Liver (tissue), 8 donors: ENCODE measurements at regions not wholly inside any gene's neighbourhood (a gene's known extent, or its start where the extent isn't known, plus 50 kb on each side); places are given as distances from the start of the nearest gene placed in this dataset.

Experiments used
- DNase-seq: peaks from one replicate; pipeline ENCODE4 v3.0.0-alpha.2; 2017; ENCODE audit warnings: low spot score
- H3K27ac ChIP-seq, 2 donors: one replicate each; pipeline ENCODE4 v1.7.0; 2013; ENCODE audit warnings: inconsistent platforms in 2 of 2, low read length in 2 of 2, control low read depth in 1 of 2, low read depth in 1 of 2, mild to moderate bottlenecking in 1 of 2
- H3K27me3 ChIP-seq, 4 donors: one replicate each; pipeline versions ENCODE4 v1.6.1 to v1.7.0; 2013; ENCODE audit warnings: low read length in 3 of 4, inconsistent platforms in 1 of 4, mild to moderate bottlenecking in 1 of 4, moderate library complexity in 1 of 4; ENCODE audit not compliant: control insufficient read depth in 4 of 4, insufficient read depth in 4 of 4
- H3K36me3 ChIP-seq, 4 donors: one replicate each; pipeline versions ENCODE4 v1.6.1 to v1.7.0; 2013; ENCODE audit warnings: low read length in 3 of 4, mild to moderate bottlenecking in 3 of 4, low read depth in 1 of 4, moderate library complexity in 1 of 4; ENCODE audit not compliant: control insufficient read depth in 4 of 4, insufficient read depth in 3 of 4
- H3K4me1 ChIP-seq, 4 donors: one replicate each; pipeline versions ENCODE4 v1.6.1 to v1.7.0; 2013; ENCODE audit warnings: low read length in 3 of 4, mild to moderate bottlenecking in 3 of 4, moderate library complexity in 1 of 4; ENCODE audit not compliant: control insufficient read depth in 4 of 4, insufficient read depth in 4 of 4
- H3K4me3 ChIP-seq, 3 donors: one replicate each; pipeline versions ENCODE4 v1.6.1 to v1.7.0; 2013; ENCODE audit warnings: low read length in 3 of 3, control low read depth in 1 of 3, low read depth in 1 of 3, mild to moderate bottlenecking in 1 of 3
- H3K9ac ChIP-seq, 2 donors: one replicate each; pipeline ENCODE4 v1.7.0; 2013; ENCODE audit warnings: low read length in 2 of 2, mild to moderate bottlenecking in 2 of 2, moderate library complexity in 2 of 2, control low read depth in 1 of 2, low read depth in 1 of 2
- H3K9me3 ChIP-seq, 4 donors: one replicate each; pipeline versions ENCODE4 v1.6.1 to v1.7.0; 2013; ENCODE audit warnings: low read length in 3 of 4; ENCODE audit not compliant: control insufficient read depth in 4 of 4
- EGR1 ChIP-seq, 2 donors: IDR thresholded peaks; 2 replicates each; pipeline ENCODE4 v1.6.1; 2016 to 2018; ENCODE audit warnings: antibody characterized with exemption in 2 of 2, low read depth in 2 of 2
- FOXA1 ChIP-seq: IDR thresholded peaks from 2 replicates; pipeline ENCODE4 v1.6.1; 2016; ENCODE audit warnings: antibody characterized with exemption
- FOXA2 ChIP-seq: IDR thresholded peaks from 2 replicates; pipeline ENCODE4 v1.6.1; 2016; ENCODE audit warnings: antibody characterized with exemption
- GABPA ChIP-seq, 2 donors: IDR thresholded peaks in 1 of 2; conservative IDR thresholded peaks in 1 of 2; 2 replicates each; pipeline ENCODE4 v1.6.1; 2016; ENCODE audit warnings: antibody characterized with exemption in 2 of 2, mild to moderate bottlenecking in 1 of 2, moderate library complexity in 1 of 2
- HNF4A ChIP-seq, 2 donors: conservative IDR thresholded peaks; 2 replicates each; pipeline ENCODE4 v1.6.1; 2016; ENCODE audit warnings: antibody characterized with exemption in 2 of 2, mild to moderate bottlenecking in 2 of 2
- HNF4G ChIP-seq: IDR thresholded peaks from 2 replicates; pipeline ENCODE4 v1.6.1; 2016; ENCODE audit warnings: antibody characterized with exemption
- JUND ChIP-seq, 2 donors: IDR thresholded peaks; 2 replicates each; pipeline ENCODE4 v1.6.1; 2016; ENCODE audit warnings: antibody characterized with exemption in 2 of 2
- MAX ChIP-seq: IDR thresholded peaks from 2 replicates; pipeline ENCODE4 v1.6.1; 2016; ENCODE audit warnings: antibody characterized with exemption
- NR2F2 ChIP-seq: IDR thresholded peaks from 2 replicates; pipeline ENCODE4 v1.6.1; 2016; ENCODE audit warnings: antibody characterized with exemption
- SP1 ChIP-seq: IDR thresholded peaks from 2 replicates; pipeline ENCODE4 v1.6.1; 2018; ENCODE audit warnings: antibody characterized with exemption, mild to moderate bottlenecking
- YY1 ChIP-seq: IDR thresholded peaks from 2 replicates; pipeline ENCODE4 v1.6.1; 2016; ENCODE audit warnings: antibody characterized with exemption, mild to moderate bottlenecking
- WGBS: extraction: QIAGEN DNeasy Blood & Tissue Kit; methylation state at CpG from one replicate; pipeline ENCODE4 v1.1.7; 2013; 5-methylcytosine and 5-hydroxymethylcytosine counted together
- TF ChIP-seq, protein P1 (sequence below): IDR thresholded peaks from 2 replicates; pipeline ENCODE4 v1.6.1; 2016; ENCODE audit warnings: antibody characterized with exemption, mild to moderate bottlenecking
- TF ChIP-seq, protein P2 (sequence below): fragments of 150-350 bp; IDR thresholded peaks from 2 replicates; pipeline ENCODE4 v1.5.1; 2017; ENCODE audit warnings: improper control_type of control experiment, low read depth, low read length; ENCODE audit not compliant: missing input control
- donor health status: healthy.
- donor health status: healthy.
- donor health status: healthy.
- donor health status: healthy.
- donor health status: healthy.

DNA sequence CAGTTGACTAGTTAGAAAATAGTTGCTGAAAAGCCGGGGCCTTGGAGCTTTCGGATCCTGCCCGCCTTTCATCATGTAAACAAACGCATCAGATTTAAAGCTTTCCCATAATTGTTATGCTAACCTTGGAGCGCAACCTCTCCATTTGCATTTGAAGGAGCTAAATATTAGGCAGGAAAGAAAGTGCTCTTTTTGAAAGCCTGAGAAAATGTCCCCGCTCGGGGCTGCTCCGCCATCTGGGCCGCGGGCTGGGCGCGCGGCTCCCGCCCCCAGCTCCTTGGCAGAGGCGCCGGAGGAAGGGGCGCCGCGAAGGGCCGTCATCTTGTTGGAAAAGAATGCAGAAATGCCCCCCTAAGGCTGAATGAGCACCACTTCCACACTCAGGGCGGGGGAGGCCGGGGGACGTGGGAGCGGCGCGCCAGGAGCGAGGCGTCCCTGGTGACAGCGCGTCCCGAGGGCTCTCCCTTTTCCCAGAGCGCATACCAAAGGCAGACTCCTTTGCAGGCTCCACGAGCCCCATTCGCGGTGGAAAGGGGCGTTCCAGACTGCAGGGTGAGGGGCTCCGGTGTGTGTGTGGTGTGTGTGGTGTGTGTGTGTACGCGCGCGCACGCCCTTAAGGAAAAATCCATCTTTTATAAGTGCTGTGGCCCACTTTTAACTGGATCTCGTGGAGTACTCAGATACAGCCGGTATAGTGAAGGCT is 145.6 kb upstream of the ID4 start:
- WGBS: 5% methylated on average over 44 of the region's 44 CpGs
- DNase-seq: no peak
- H3K27me3 ChIP-seq: peaks cover 0 to 13% (median 2%) of the 10 kb centered on the region in 4 donors
- peaks cover 0 to 5% (median 0%) of the 10 kb centered on the region in 4 donors for H3K4me1 ChIP-seq
- no peak for TF ChIP-seq MAX
- TF ChIP-seq, protein P1, sequence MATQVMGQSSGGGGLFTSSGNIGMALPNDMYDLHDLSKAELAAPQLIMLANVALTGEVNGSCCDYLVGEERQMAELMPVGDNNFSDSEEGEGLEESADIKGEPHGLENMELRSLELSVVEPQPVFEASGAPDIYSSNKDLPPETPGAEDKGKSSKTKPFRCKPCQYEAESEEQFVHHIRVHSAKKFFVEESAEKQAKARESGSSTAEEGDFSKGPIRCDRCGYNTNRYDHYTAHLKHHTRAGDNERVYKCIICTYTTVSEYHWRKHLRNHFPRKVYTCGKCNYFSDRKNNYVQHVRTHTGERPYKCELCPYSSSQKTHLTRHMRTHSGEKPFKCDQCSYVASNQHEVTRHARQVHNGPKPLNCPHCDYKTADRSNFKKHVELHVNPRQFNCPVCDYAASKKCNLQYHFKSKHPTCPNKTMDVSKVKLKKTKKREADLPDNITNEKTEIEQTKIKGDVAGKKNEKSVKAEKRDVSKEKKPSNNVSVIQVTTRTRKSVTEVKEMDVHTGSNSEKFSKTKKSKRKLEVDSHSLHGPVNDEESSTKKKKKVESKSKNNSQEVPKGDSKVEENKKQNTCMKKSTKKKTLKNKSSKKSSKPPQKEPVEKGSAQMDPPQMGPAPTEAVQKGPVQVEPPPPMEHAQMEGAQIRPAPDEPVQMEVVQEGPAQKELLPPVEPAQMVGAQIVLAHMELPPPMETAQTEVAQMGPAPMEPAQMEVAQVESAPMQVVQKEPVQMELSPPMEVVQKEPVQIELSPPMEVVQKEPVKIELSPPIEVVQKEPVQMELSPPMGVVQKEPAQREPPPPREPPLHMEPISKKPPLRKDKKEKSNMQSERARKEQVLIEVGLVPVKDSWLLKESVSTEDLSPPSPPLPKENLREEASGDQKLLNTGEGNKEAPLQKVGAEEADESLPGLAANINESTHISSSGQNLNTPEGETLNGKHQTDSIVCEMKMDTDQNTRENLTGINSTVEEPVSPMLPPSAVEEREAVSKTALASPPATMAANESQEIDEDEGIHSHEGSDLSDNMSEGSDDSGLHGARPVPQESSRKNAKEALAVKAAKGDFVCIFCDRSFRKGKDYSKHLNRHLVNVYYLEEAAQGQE: no peak
- no peaks in the 10 kb centered on the region for H3K9me3 ChIP-seq
- H3K36me3 ChIP-seq: no peaks in the 10 kb centered on the region
- H3K4me3 ChIP-seq: peak overlapping the region in 1 of 3 donors; percentile 2
- H3K27ac ChIP-seq: no peak overlapping the region
- no peak overlapping the region for H3K9ac ChIP-seq

- WGBS: 59% methylated on average over 3 of the region's 3 CpGs
- no peaks in the 10 kb centered on the region for H3K36me3 ChIP-seq
- H3K9me3 ChIP-seq: no peaks in the 10 kb centered on the region
- no peak overlapping the region for H3K4me3 ChIP-seq
- no peak for DNase-seq
- no peak overlapping the region for H3K27ac ChIP-seq
- no peak overlapping the region for H3K9ac ChIP-seq
- peaks cover 0 to 13% (median 2%) of the 10 kb centered on the region in 4 donors for H3K27me3 ChIP-seq
- TF ChIP-seq HNF4G: no peak
- TF ChIP-seq JUND (IDR thresholded peaks at IDR 0.05): no peak
- TF ChIP-seq EGR1 (IDR thresholded peaks at IDR 0.05; ENCODE audit: low read depth in 2 of 2): no peak
- no peak for TF ChIP-seq FOXA2
- TF ChIP-seq YY1: no peak
- TF ChIP-seq FOXA1: no peak
- TF ChIP-seq, protein P1: no peak
- TF ChIP-seq HNF4A (conservative IDR thresholded peaks at IDR 0.05): no peak
- TF ChIP-seq, protein P2, sequence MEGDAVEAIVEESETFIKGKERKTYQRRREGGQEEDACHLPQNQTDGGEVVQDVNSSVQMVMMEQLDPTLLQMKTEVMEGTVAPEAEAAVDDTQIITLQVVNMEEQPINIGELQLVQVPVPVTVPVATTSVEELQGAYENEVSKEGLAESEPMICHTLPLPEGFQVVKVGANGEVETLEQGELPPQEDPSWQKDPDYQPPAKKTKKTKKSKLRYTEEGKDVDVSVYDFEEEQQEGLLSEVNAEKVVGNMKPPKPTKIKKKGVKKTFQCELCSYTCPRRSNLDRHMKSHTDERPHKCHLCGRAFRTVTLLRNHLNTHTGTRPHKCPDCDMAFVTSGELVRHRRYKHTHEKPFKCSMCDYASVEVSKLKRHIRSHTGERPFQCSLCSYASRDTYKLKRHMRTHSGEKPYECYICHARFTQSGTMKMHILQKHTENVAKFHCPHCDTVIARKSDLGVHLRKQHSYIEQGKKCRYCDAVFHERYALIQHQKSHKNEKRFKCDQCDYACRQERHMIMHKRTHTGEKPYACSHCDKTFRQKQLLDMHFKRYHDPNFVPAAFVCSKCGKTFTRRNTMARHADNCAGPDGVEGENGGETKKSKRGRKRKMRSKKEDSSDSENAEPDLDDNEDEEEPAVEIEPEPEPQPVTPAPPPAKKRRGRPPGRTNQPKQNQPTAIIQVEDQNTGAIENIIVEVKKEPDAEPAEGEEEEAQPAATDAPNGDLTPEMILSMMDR: no peak
- no peak for TF ChIP-seq GABPA (IDR thresholded peaks at IDR 0.05 in 1 of 2, conservative IDR thresholded peaks at IDR 0.05 in 1 of 2)
- no peak for TF ChIP-seq SP1
- TF ChIP-seq MAX: no peak
- no peak for TF ChIP-seq NR2F2
- peaks cover 0 to 5% (median 0%) of the 10 kb centered on the region in 4 donors for H3K4me1 ChIP-seq
These were observed 144.5 kb upstream of the ID4 start for GRCh38 chr6:19692506-19693298.
